Caco-2 (cell line): ENCODE measurements at regions not wholly inside any gene's neighbourhood (a gene's known extent, or its start where the extent isn't known, plus 50 kb on each side); places are given as distances from the start of the nearest gene placed in this dataset.

ENCODE experiments used
- BruUV-seq: library from RNA; stranded (reverse); fragments of 400-500 nt; replicated peaks from 2 replicates; lab custom pipeline; 2021; lab: Mats Ljungman, UMichigan
- CTCF ChIA-PET: fragments of 300-600 bp; sonication (Branson Sonifier 250); formaldehyde crosslinking; loops from one replicate; lab custom pipeline; 2022; ENCODE audit warnings: antibody characterized with exemption; lab: Charles Lee
- POLR2A ChIA-PET: fragments of 300-600 bp; sonication (Branson Sonifier 250); formaldehyde crosslinking; loops from one replicate; lab custom pipeline; 2022; ENCODE audit warnings: antibody characterized with exemption; lab: Charles Lee
- DNase-seq, 2 experiments: peaks; one replicate each; pipeline versions ENCODE4 v3.0.0 to v3.0.0-alpha.2; 2020 to 2022
- H3K27me3 ChIP-seq: replicated peaks from 2 replicates; pipeline ENCODE4 v1.6.0; 2011; ENCODE audit warnings: low read length; ENCODE audit not compliant: control insufficient read depth, insufficient read depth
- H3K36me3 ChIP-seq: 2 replicates; pipeline ENCODE4 v1.5.1; 2011; ENCODE audit warnings: low read length; ENCODE audit not compliant: control insufficient read depth, insufficient read depth
- H3K4me1 ChIP-seq: fragments of 250-450 bp; sonication (Bioruptor Pico); 2 replicates; pipeline ENCODE4 v1.5.1; 2020; ENCODE audit warnings: mild to moderate bottlenecking
- H3K4me3 ChIP-seq: 2 replicates; pipeline ENCODE4 v1.5.1; 2011; ENCODE audit warnings: low read depth, mild to moderate bottlenecking, control low read depth, low read length
- H3K9me3 ChIP-seq: fragments of 250-450 bp; sonication (Bioruptor Pico); 2 replicates; pipeline ENCODE4 v1.5.1; 2020; ENCODE audit warnings: mild to moderate bottlenecking, moderate library complexity
- H3K27ac Mint-ChIP-seq: one replicate; pipeline ENCODE4 v1.8.0; 2022; ENCODE audit warnings: mixed read lengths; ENCODE audit not compliant: unreplicated experiment
- H3K27me3 Mint-ChIP-seq: one replicate; pipeline ENCODE4 v1.8.0; 2022; ENCODE audit warnings: mixed read lengths; ENCODE audit not compliant: insufficient read depth, unreplicated experiment
- H3K36me3 Mint-ChIP-seq: one replicate; pipeline ENCODE4 v1.8.0; 2022; ENCODE audit warnings: mild to moderate bottlenecking, mixed read lengths; ENCODE audit not compliant: insufficient read depth, unreplicated experiment
- H3K4me1 Mint-ChIP-seq: one replicate; pipeline ENCODE4 v1.8.0; 2022; ENCODE audit warnings: low read depth, mixed read lengths; ENCODE audit not compliant: unreplicated experiment
- H3K4me3 Mint-ChIP-seq: one replicate; pipeline ENCODE4 v1.8.0; 2022; ENCODE audit warnings: mild to moderate bottlenecking, moderate library complexity, mixed read lengths; ENCODE audit not compliant: unreplicated experiment
- H3K9me3 Mint-ChIP-seq: one replicate; pipeline ENCODE4 v1.8.0; 2022; ENCODE audit warnings: mixed read lengths; ENCODE audit not compliant: unreplicated experiment
- intact Hi-C: fragments of 100-400 bp; cut with micrococcal nuclease; formaldehyde crosslinking; loops from one replicate; pipeline ENCODE4 v1.10.0; 2022; ENCODE audit not compliant: unreplicated experiment
- TF ChIP-seq, protein P1 (sequence below), 2 experiments: fragments of 200-600 bp in 1 of 2; IDR thresholded peaks; 1 replicate in 1 of 2; 2 replicates in 1 of 2; pipeline versions ENCODE4 v1.5.1 to v1.8.0; 2011 to 2022; ENCODE audit warnings: antibody characterized with exemption in 1 of 2, control low read depth in 1 of 2, inconsistent platforms in 1 of 2, low read depth in 1 of 2, low read length in 1 of 2, mild to moderate bottlenecking in 1 of 2, moderate library complexity in 1 of 2; ENCODE audit not compliant: insufficient read depth in 1 of 2, severe bottlenecking in 1 of 2, unreplicated experiment in 1 of 2

DNA sequence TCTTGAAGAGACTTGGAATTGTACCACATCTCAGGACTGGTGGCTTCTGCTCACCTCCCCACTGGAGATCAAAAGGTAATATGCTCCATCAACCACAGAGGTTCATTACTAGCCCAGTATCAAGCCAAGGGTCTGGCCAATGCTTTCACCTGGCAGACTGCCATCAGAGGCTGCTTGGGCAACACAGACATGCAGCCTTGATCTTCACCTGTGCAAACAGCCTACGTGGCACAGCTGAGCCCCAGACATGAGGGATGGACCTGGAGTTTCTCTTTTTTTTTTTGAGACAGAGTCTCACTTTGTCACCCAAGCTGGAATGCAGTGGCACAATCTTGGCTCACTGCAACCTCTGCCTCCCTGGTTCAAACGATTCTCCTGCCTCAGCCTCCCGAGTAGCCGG lies 105.6 kb upstream of the HES1 start:
- no peak overlapping the region for H3K4me3 ChIP-seq
- H3K27ac Mint-ChIP-seq: no peak overlapping the region
- H3K9me3 Mint-ChIP-seq: no peaks in the 10 kb centered on the region
- no peaks in the 10 kb centered on the region for H3K27me3 ChIP-seq
- TF ChIP-seq, protein P1, sequence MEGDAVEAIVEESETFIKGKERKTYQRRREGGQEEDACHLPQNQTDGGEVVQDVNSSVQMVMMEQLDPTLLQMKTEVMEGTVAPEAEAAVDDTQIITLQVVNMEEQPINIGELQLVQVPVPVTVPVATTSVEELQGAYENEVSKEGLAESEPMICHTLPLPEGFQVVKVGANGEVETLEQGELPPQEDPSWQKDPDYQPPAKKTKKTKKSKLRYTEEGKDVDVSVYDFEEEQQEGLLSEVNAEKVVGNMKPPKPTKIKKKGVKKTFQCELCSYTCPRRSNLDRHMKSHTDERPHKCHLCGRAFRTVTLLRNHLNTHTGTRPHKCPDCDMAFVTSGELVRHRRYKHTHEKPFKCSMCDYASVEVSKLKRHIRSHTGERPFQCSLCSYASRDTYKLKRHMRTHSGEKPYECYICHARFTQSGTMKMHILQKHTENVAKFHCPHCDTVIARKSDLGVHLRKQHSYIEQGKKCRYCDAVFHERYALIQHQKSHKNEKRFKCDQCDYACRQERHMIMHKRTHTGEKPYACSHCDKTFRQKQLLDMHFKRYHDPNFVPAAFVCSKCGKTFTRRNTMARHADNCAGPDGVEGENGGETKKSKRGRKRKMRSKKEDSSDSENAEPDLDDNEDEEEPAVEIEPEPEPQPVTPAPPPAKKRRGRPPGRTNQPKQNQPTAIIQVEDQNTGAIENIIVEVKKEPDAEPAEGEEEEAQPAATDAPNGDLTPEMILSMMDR (IDR thresholded peaks at IDR 0.05; ENCODE audit: insufficient read depth in 1 of 2, low read depth in 1 of 2, low read length in 1 of 2, severe bottlenecking in 1 of 2, unreplicated experiment in 1 of 2): no peak
- H3K4me1 ChIP-seq: peaks cover 21% of the 10 kb centered on the region
- no peak for DNase-seq
- ChIA-PET POLR2A (no interaction called here), CTCF (no interaction called here)
- no peaks in the 10 kb centered on the region for H3K27me3 Mint-ChIP-seq
- H3K36me3 ChIP-seq: no peaks in the 10 kb centered on the region
- peaks cover 39% of the 10 kb centered on the region for H3K4me1 Mint-ChIP-seq
- no peak overlapping the region for H3K4me3 Mint-ChIP-seq
- no TSS peak for BruUV-seq
- H3K9me3 ChIP-seq: no peaks in the 10 kb centered on the region
- H3K36me3 Mint-ChIP-seq: no peaks in the 10 kb centered on the region
- intact Hi-C loops: no loop called here

DNA sequence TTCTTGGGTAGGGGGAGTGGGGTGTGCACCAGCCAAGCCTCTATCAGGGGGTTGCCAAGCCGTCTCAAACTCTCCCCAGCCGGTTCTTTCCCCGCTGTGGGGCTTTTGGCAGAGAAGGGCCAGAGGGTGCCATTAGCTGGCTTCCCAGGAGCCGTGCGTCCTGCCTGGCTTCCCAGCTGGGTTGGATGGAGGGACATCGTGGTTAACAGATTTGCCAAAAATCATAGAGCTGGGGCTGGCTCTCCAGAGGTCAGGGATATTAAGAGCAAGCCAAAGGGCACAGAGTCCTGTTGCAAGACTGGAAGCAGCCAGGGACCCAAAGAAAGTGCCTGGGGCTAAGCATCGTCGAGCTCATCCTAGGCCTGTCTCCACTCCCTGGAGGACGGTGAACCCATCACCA lies 104.6 kb upstream of the HES1 start:
- Mint-ChIP-seq H3K4me3 (no peak overlapping the region), H3K27me3 (no peaks in the 10 kb centered on the region), H3K9me3 (no peaks in the 10 kb centered on the region), H3K36me3 (no peaks in the 10 kb centered on the region), H3K27ac (no peak overlapping the region), H3K4me1 (peaks cover 39% of the 10 kb centered on the region)
- no TSS peak for BruUV-seq
- no peaks in the 10 kb centered on the region for H3K27me3 ChIP-seq
- intact Hi-C loops: no loop called here
- no peaks in the 10 kb centered on the region for H3K36me3 ChIP-seq
- no peak overlapping the region for H3K4me3 ChIP-seq
- peaks cover 26% of the 10 kb centered on the region for H3K4me1 ChIP-seq
- CTCF ChIA-PET: no interaction called here
- TF ChIP-seq, protein P1 (IDR thresholded peaks at IDR 0.05; ENCODE audit: insufficient read depth in 1 of 2, low read depth in 1 of 2, low read length in 1 of 2, severe bottlenecking in 1 of 2, unreplicated experiment in 1 of 2): no peak
- DNase-seq: no peak
- H3K9me3 ChIP-seq: no peaks in the 10 kb centered on the region
- POLR2A ChIA-PET: no interaction called here

GRCh38 chr3:194031867-194032635 lies 103.9 kb upstream of the HES1 start:
- TF ChIP-seq, protein P1 (IDR thresholded peaks at IDR 0.05; ENCODE audit: insufficient read depth in 1 of 2, low read depth in 1 of 2, low read length in 1 of 2, severe bottlenecking in 1 of 2, unreplicated experiment in 1 of 2): no peak
- CTCF ChIA-PET: no interaction called here
- DNase-seq: no peak
- Histone ChIP-seq H3K9me3 (no peaks in the 10 kb centered on the region), H3K36me3 (no peaks in the 10 kb centered on the region), H3K27me3 (no peaks in the 10 kb centered on the region), H3K4me3 (no peak overlapping the region), H3K4me1 (peaks cover 26% of the 10 kb centered on the region)
- no peak overlapping the region for H3K27ac Mint-ChIP-seq
- H3K9me3 Mint-ChIP-seq: no peaks in the 10 kb centered on the region
- no peak overlapping the region for H3K4me3 Mint-ChIP-seq
- H3K4me1 Mint-ChIP-seq: peaks cover 39% of the 10 kb centered on the region
- intact Hi-C loops: no loop called here
- H3K36me3 Mint-ChIP-seq: no peaks in the 10 kb centered on the region
- no TSS peak for BruUV-seq
- no peaks in the 10 kb centered on the region for H3K27me3 Mint-ChIP-seq
- POLR2A ChIA-PET: no interaction called here
